Smooth muscle cell (in vitro differentiated cells): ENCODE measurements at regions not wholly inside any gene's neighbourhood (a gene's known extent, or its start where the extent isn't known, plus 50 kb on each side); places are given as distances from the start of the nearest gene placed in this dataset.

ENCODE experiments used
- DNase-seq: peaks from one replicate; lab custom pipeline; 2025; ENCODE audit not compliant: unreplicated experiment; lab: John Stamatoyannopoulos, UW
- H2AFZ ChIP-seq: fragments of 200-600 bp; sonication (generic); 2 replicates; pipeline ENCODE4 v1.6.0; 2016; ENCODE audit warnings: antibody characterized with exemption, low read depth, mild to moderate bottlenecking
- H3F3A ChIP-seq: fragments of 200-600 bp; sonication (generic); 2 replicates; pipeline ENCODE4 v1.6.0; 2017; ENCODE audit warnings: antibody characterized with exemption, low read depth
- H3K27ac ChIP-seq: fragments of 200-600 bp; sonication (generic); 2 replicates; pipeline ENCODE4 v1.5.1; 2016; ENCODE audit warnings: low read depth, mild to moderate bottlenecking
- H3K27me3 ChIP-seq: fragments of 200-600 bp; sonication (generic); 2 replicates; pipeline ENCODE4 v1.6.1; 2016; ENCODE audit warnings: low read depth, mild to moderate bottlenecking
- H3K36me3 ChIP-seq: fragments of 200-600 bp; sonication (generic); 2 replicates; pipeline ENCODE4 v1.5.1; 2016; ENCODE audit warnings: low read depth
- H3K4me1 ChIP-seq: fragments of 200-600 bp; sonication (generic); 2 replicates; pipeline ENCODE4 v1.5.1; 2016; ENCODE audit warnings: low read depth
- H3K4me2 ChIP-seq: fragments of 200-600 bp; sonication (generic); 2 replicates; pipeline ENCODE4 v1.6.0; 2016; ENCODE audit warnings: mild to moderate bottlenecking
- H3K4me3 ChIP-seq: fragments of 200-600 bp; sonication (generic); 2 replicates; pipeline ENCODE4 v1.5.1; 2016; ENCODE audit warnings: mild to moderate bottlenecking
- H3K79me2 ChIP-seq: fragments of 200-600 bp; sonication (generic); 2 replicates; pipeline ENCODE4 v1.6.0; 2016; ENCODE audit warnings: low read depth, mild to moderate bottlenecking
- H3K9ac ChIP-seq: fragments of 200-600 bp; sonication (generic); 2 replicates; pipeline ENCODE4 v1.6.0; 2016; ENCODE audit warnings: low read depth
- H3K9me3 ChIP-seq: fragments of 200-600 bp; sonication (generic); replicated peaks from 2 replicates; pipeline ENCODE4 v1.5.1; 2016; ENCODE audit warnings: low read depth
- H4K20me1 ChIP-seq: fragments of 200-600 bp; sonication (generic); 2 replicates; pipeline ENCODE4 v1.6.0; 2016; ENCODE audit warnings: low read depth
- whole genome bisulfite sequencing: methylation state at CpG from one replicate; pipeline ENCODE4 v1.1.7; 2016; ENCODE audit warnings: low lambda C conversion rate; 5-methylcytosine and 5-hydroxymethylcytosine counted together
- TF ChIP-seq, protein P1 (sequence below): fragments of 200-600 bp; sonication (generic); IDR thresholded peaks from 2 replicates; pipeline ENCODE4 v1.5.1; 2017; ENCODE audit warnings: borderline replicate concordance, mild to moderate bottlenecking, antibody characterized with exemption; ENCODE audit not compliant: insufficient read depth, poor library complexity, severe bottlenecking

DNA sequence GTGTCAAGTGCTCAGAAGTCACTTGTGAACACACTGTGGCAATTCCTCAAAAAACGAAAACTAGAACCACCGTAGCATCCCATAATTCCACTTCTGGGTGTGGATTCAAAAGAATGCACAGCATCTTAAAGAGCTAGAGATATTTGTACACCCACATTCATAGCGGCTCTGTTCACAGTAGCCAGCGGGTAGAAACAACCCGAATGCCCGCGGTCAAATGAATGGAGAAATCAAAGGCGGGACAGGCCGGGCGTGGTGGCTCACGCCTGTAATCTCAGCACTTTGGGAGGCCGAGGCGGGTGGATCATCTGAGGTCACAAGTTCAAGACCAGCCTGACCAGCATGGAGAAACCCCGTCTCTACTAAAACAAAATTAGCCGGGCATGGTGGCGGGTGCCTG lies 337.5 kb downstream of the SEC14L1 start:
- no peak for DNase-seq
- Histone ChIP-seq H3K4me2 (peak overlapping the region; percentile 58), H3K9me3 (no peaks in the 10 kb centered on the region), H3K79me2 (peaks cover 86% of the 10 kb centered on the region), H3K36me3 (no peaks in the 10 kb centered on the region), H3K9ac (no peak overlapping the region), H3K27me3 (no peaks in the 10 kb centered on the region), H2AFZ (no peak overlapping the region), H4K20me1 (peaks cover 100% of the 10 kb centered on the region), H3K27ac (peak overlapping the region; percentile 82), H3K4me3 (no peak overlapping the region), H3K4me1 (peaks cover 56% of the 10 kb centered on the region), H3F3A (peaks cover 34% of the 10 kb centered on the region)
- WGBS = 82% methylated on average over 16 of the region's 16 CpGs
- TF ChIP-seq, protein P1, sequence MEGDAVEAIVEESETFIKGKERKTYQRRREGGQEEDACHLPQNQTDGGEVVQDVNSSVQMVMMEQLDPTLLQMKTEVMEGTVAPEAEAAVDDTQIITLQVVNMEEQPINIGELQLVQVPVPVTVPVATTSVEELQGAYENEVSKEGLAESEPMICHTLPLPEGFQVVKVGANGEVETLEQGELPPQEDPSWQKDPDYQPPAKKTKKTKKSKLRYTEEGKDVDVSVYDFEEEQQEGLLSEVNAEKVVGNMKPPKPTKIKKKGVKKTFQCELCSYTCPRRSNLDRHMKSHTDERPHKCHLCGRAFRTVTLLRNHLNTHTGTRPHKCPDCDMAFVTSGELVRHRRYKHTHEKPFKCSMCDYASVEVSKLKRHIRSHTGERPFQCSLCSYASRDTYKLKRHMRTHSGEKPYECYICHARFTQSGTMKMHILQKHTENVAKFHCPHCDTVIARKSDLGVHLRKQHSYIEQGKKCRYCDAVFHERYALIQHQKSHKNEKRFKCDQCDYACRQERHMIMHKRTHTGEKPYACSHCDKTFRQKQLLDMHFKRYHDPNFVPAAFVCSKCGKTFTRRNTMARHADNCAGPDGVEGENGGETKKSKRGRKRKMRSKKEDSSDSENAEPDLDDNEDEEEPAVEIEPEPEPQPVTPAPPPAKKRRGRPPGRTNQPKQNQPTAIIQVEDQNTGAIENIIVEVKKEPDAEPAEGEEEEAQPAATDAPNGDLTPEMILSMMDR = no peak

DNA sequence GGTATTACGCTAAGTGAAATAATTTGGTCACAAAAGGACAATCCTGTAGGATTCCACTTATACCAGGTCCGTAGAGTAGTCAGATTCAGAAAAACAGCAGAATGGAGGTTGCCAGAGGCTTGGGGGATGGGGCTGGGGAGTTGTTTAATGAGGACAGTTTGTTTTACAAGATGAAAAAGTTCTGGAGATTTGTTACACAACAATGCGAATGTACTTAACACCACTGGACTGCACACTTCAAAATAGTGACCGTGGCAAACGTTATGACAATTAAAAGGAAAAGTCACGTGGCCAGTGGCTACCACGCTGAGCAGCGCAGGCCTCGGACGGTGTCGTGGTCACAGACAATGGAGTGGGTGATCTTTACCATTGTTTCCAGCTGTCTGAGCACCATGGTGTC lies 338.1 kb downstream of the SEC14L1 start:
- DNase-seq = no peak
- TF ChIP-seq, protein P1 = no peak
- Histone ChIP-seq H3K4me1 (peaks cover 49% of the 10 kb centered on the region), H4K20me1 (peaks cover 100% of the 10 kb centered on the region), H2AFZ (no peak overlapping the region), H3F3A (peaks cover 28% of the 10 kb centered on the region), H3K36me3 (no peaks in the 10 kb centered on the region), H3K9me3 (no peaks in the 10 kb centered on the region), H3K79me2 (peaks cover 87% of the 10 kb centered on the region), H3K27me3 (no peaks in the 10 kb centered on the region), H3K27ac (peak overlapping the region; percentile 42), H3K9ac (no peak overlapping the region), H3K4me3 (no peak overlapping the region), H3K4me2 (peak overlapping the region; percentile 67)
- WGBS = 74% methylated on average over 11 of the region's 11 CpGs

DNA sequence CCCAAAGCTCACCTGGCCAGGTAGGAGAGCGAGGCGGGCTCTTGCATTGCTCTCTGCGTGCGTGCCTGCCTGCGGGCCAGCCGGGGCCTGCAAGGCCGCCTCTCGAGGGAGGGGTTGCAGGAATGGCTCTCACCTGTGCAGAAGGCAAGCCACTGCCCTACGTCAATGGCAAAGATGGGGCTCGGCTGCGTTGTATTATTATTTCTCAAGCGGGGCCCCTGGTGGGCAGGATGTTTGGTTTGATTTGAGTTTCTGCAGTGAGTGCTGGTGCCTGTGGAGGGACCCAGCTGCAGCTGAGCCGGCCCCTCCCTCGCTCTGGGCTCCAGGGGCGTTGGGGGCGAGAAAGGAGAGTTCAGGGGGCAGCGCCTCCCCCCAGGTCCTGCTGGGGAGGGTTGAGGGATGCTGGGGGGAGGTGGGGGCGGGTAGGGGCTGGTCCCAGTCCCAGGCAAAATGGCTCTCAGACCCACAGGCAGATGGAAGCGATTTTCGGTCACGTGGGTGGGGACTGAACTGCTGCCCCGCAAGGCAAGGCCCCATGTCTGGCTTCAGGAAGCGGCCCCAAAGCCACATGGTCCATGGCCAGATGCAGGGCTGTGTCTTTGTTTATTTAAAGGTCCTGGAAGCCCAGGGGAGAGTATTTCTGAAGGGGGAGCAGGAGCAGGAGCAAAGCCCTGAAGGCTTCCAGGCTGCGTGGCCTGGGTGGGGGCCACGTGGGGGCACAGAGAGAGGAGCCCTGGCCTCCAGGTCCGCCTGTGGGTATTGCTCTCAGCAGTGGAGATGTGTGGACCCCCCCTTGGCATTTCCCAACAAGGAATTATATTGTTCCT lies 338.8 kb downstream of the SEC14L1 start:
- H3K79me2 ChIP-seq = peaks cover 87% of the 10 kb centered on the region
- H3F3A ChIP-seq = peaks cover 24% of the 10 kb centered on the region
- DNase-seq = peak; percentile 25
- WGBS = 46% methylated on average over 26 of the region's 26 CpGs
- H3K9me3 ChIP-seq = no peaks in the 10 kb centered on the region
- H3K9ac ChIP-seq = no peak overlapping the region
- H3K27ac ChIP-seq = peak overlapping the region; percentile 42
- TF ChIP-seq, protein P1 = no peak
- H2AFZ ChIP-seq = no peak overlapping the region
- H3K4me2 ChIP-seq = peak overlapping the region; percentile 67
- H3K4me1 ChIP-seq = peaks cover 44% of the 10 kb centered on the region
- H3K27me3 ChIP-seq = no peaks in the 10 kb centered on the region
- no peak overlapping the region for H3K4me3 ChIP-seq
- peaks cover 100% of the 10 kb centered on the region for H4K20me1 ChIP-seq
- no peaks in the 10 kb centered on the region for H3K36me3 ChIP-seq

DNA sequence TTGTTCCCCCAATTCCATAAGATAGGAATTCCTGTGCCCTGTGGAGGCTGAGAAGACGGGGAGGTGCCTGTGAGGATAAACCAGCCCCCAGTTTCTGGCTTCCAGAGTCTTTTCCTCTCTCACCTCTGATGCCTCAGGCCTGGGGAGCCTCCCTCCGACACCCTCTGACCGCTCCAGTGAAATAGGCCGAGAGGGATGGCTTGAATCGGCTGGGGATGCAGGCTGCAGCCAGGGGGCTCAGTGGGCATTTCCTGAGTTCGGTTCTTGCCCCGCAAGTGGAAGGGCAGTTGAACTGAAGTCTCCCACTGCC lies 339.4 kb downstream of the SEC14L1 start:
- no peak overlapping the region for H3K9ac ChIP-seq
- peaks cover 42% of the 10 kb centered on the region for H3K4me1 ChIP-seq
- H4K20me1 ChIP-seq = peaks cover 100% of the 10 kb centered on the region
- no peaks in the 10 kb centered on the region for H3K36me3 ChIP-seq
- no peaks in the 10 kb centered on the region for H3K9me3 ChIP-seq
- H3F3A ChIP-seq = peaks cover 24% of the 10 kb centered on the region
- 64% methylated on average over 7 of the region's 7 CpGs for WGBS
- no peaks in the 10 kb centered on the region for H3K27me3 ChIP-seq
- DNase-seq = no peak
- peaks cover 89% of the 10 kb centered on the region for H3K79me2 ChIP-seq
- H2AFZ ChIP-seq = no peak overlapping the region
- peak overlapping the region; percentile 67 for H3K4me2 ChIP-seq
- H3K27ac ChIP-seq = peak overlapping the region; percentile 42
- no peak overlapping the region for H3K4me3 ChIP-seq
- TF ChIP-seq, protein P1 = no peak
